ENCODE measurements at regions not wholly inside any gene's neighbourhood (a gene's known extent, or its start where the extent isn't known, plus 50 kb on each side); places are given as distances from the start of the nearest gene placed in this dataset.
"Not testable (repeated sequence)": the region's sequence is repeated elsewhere in the genome, so short reads cannot be mapped to it uniquely, and the experiment has no call there.

DNA sequence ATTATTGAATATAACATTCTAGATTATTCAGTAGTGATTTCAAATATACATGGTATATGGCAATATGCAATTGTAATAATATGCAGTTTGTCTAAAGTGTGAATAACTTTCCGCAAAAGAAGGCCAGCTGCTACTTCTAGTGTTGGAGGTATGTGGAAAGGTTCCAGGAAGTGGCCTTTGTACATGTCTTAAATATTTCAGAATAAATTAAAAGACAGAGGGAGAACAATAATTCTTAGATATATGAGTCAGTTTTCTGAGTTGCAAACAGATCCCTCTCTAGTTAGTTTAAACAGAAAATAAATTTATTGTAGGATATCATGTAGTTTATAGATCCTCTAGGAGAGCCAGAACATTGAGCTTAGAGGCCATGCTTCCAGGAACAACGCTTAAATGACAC is 210.8 kb upstream of the ELL2 start:
- ATAC-seq (ENCODE audit: insufficient number of reproducible peaks, low FRiP score, low read depth) (no peak), DNase-seq (ENCODE audit: low spot score) (no peak)
- Histone ChIP-seq H3K9me3 (no peaks in the 10 kb centered on the region), H3K27ac (no peak overlapping the region), H3K4me1 (ENCODE audit: control insufficient read depth in 1 of 2, low read depth in 2 of 2) (peaks cover 4 to 10% of the 10 kb centered on the region in 2 donors), H3K27me3 (replicated peaks; ENCODE audit: insufficient read depth) (no peaks in the 10 kb centered on the region), H3K4me3 (no peak overlapping the region), H3K36me3 (no peaks in the 10 kb centered on the region)
- TF ChIP-seq, protein P1, sequence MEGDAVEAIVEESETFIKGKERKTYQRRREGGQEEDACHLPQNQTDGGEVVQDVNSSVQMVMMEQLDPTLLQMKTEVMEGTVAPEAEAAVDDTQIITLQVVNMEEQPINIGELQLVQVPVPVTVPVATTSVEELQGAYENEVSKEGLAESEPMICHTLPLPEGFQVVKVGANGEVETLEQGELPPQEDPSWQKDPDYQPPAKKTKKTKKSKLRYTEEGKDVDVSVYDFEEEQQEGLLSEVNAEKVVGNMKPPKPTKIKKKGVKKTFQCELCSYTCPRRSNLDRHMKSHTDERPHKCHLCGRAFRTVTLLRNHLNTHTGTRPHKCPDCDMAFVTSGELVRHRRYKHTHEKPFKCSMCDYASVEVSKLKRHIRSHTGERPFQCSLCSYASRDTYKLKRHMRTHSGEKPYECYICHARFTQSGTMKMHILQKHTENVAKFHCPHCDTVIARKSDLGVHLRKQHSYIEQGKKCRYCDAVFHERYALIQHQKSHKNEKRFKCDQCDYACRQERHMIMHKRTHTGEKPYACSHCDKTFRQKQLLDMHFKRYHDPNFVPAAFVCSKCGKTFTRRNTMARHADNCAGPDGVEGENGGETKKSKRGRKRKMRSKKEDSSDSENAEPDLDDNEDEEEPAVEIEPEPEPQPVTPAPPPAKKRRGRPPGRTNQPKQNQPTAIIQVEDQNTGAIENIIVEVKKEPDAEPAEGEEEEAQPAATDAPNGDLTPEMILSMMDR (IDR thresholded peaks at IDR 0.05): no peak

DNA sequence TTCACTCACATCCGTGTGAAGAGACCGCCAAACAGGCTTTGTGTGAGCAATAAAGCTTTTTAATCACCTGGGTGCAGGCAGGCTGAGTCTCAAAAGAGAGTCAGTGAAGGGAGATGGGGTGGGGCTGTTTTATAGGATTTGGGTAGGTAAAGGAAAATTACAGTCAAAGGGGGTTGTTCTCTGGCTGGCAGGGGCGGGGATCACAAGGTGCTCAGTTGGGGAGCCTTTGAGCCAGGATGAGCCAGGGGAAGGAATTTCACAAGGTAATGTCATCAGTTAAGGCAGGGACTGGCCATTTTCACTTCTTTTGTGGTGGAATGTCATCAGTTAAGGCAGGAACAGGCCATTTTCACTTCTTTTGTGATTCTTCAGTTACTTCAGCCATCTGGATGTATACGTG is 210.3 kb upstream of the ELL2 start:
- H3K36me3 ChIP-seq; H3K27ac ChIP-seq; H3K4me3 ChIP-seq; H3K27me3 ChIP-seq (replicated peaks; ENCODE audit: insufficient read depth); H3K4me1 ChIP-seq (ENCODE audit: control insufficient read depth in 1 of 2, low read depth in 2 of 2); ATAC-seq (ENCODE audit: insufficient number of reproducible peaks, low FRiP score, low read depth); H3K9me3 ChIP-seq; DNase-seq (ENCODE audit: low spot score): not testable (repeated sequence)

DNA sequence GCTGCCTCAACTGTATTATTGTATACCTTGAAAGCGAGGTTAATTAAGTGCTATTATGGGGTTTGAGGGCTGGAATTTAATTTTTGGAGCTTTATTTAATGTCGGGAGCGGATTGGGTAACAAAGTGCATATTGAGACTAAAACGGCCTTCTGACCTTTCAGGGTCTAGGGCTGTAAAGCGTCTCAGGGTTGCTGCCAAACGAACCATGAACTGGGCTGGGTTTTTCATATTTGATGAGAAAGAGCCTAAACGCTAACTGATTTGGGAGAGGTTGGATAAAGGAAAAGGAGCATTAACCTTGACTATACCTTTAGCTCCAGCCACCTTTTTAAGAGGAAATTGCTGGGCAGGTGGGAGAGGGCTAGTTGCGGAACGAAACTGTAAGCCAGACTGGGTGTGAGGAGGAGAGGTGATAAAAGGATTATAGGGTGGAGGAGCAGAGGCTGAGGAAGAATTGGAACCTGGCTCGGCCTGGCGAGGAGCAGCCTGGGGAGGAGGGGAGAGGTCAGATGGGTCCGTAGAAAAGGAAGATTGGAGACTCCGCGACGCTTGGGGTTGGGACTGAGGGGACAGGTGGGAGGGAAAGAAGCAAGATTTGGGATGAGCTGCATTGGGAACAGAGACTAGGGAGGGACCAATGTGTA is 209.0 kb upstream of the ELL2 start:
- H3K36me3 ChIP-seq; DNase-seq (ENCODE audit: low spot score); H3K27me3 ChIP-seq (replicated peaks; ENCODE audit: insufficient read depth); H3K27ac ChIP-seq; H3K4me3 ChIP-seq; H3K4me1 ChIP-seq (ENCODE audit: control insufficient read depth in 1 of 2, low read depth in 2 of 2); H3K9me3 ChIP-seq; ATAC-seq (ENCODE audit: insufficient number of reproducible peaks, low FRiP score, low read depth): not testable (repeated sequence)

DNA sequence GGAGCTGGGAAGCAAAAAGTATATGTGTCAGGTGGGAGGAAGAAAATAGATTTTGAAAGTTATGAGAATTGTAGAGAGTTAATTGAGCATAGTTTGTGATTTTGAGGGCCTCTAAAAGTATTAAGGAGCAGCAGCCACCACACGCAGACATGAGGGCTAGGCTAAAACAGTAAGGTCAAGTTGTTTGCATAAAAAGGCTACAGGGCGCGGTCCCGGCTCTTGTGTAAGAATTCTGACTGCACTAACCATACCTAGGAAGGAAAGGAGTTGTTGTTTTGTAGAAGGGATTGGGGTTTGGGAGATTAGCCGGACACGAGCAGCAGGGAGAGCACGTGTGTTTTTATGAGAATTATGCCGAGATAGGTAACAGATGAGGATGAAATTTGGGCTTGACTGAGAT is 207.2 kb upstream of the ELL2 start:
- ATAC-seq (ENCODE audit: insufficient number of reproducible peaks, low FRiP score, low read depth); H3K27ac ChIP-seq; H3K4me1 ChIP-seq (ENCODE audit: control insufficient read depth in 1 of 2, low read depth in 2 of 2); H3K9me3 ChIP-seq; H3K4me3 ChIP-seq; H3K27me3 ChIP-seq (replicated peaks; ENCODE audit: insufficient read depth); DNase-seq (ENCODE audit: low spot score); H3K36me3 ChIP-seq: not testable (repeated sequence)

DNA sequence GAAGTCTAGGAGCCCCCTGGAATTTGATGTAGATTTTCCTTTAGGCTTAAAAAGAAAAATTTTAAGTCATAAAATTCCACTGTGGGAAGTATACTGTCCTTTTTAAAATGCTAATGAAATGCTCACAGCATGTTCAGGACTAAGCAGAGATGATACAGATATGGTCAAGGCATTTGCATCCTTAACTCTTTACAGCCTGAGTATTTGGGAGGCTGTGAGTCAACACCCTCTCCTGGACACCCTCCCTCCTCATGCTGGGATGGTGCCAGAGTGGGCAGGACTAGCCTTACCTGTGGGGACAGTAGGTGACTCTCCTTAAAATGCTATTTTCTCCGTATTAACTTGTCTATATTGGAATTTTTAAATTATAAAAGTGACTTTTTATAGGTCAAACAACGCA is 197.4 kb upstream of the ELL2 start:
- TF ChIP-seq, protein P1 (IDR thresholded peaks at IDR 0.05): no peak

DNA sequence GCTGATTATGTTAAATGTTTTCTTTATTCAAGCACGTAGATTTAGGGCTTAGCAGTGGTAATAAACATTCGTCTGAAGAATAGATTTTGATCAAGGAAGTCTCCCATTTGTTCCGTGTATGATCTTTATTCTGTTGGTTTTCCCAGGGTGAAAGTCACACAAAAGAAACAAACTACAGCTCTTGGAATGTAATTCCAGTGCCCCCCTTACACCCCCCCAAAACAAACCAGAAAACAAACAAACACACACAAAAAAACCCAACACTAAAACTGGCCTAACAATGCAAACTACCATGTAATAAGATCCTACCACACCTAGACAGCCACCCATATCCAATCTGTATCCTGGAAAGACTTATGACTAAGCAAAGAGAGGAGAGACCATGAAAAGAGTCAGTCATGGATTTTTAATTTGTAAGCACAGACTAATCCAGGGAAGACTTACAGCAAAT is 196.2 kb upstream of the ELL2 start:
- ATAC-seq (ENCODE audit: insufficient number of reproducible peaks, low FRiP score, low read depth): no peak
- H3K4me3 ChIP-seq: no peak overlapping the region
- no peak for DNase-seq (ENCODE audit: low spot score)
- H3K36me3 ChIP-seq: no peaks in the 10 kb centered on the region
- no peaks in the 10 kb centered on the region for H3K4me1 ChIP-seq (ENCODE audit: control insufficient read depth in 1 of 2, low read depth in 2 of 2)
- no peaks in the 10 kb centered on the region for H3K27me3 ChIP-seq (replicated peaks; ENCODE audit: insufficient read depth)
- H3K9me3 ChIP-seq: no peaks in the 10 kb centered on the region
- no peak overlapping the region for H3K27ac ChIP-seq
- TF ChIP-seq, protein P1 (IDR thresholded peaks at IDR 0.05): no peak

More for the DNA sequence above, 197.4 kb upstream of the ELL2 start:
- no peak for ATAC-seq (ENCODE audit: insufficient number of reproducible peaks, low FRiP score, low read depth)
- Histone ChIP-seq H3K27ac (no peak overlapping the region), H3K4me3 (no peak overlapping the region), H3K27me3 (replicated peaks; ENCODE audit: insufficient read depth) (no peaks in the 10 kb centered on the region), H3K36me3 (no peaks in the 10 kb centered on the region), H3K4me1 (ENCODE audit: control insufficient read depth in 1 of 2, low read depth in 2 of 2) (no peaks in the 10 kb centered on the region), H3K9me3 (no peaks in the 10 kb centered on the region)
- no peak for DNase-seq (ENCODE audit: low spot score)

Measured in thoracic aorta (tissue), 2 donors.